MM.1S (cell line): ENCODE measurements at regions not wholly inside any gene's neighbourhood (a gene's known extent, or its start where the extent isn't known, plus 50 kb on each side); places are given as distances from the start of the nearest gene placed in this dataset.
A peak's percentile ranks its signal among the peaks of the same experiment; 100 is the strongest.

Experiments
- DNase-seq: peaks from one replicate; pipeline ENCODE4 v3.0.0-alpha.2; 2015
- H2AFZ ChIP-seq: fragments of 300-600 bp; sonication (generic); 2 replicates; pipeline ENCODE4 v1.6.0; 2016; ENCODE audit warnings: antibody characterized with exemption, low read length
- H3F3A ChIP-seq: fragments of 300-600 bp; sonication (generic); 2 replicates; pipeline ENCODE4 v1.6.1; 2016; ENCODE audit warnings: mild to moderate bottlenecking, antibody characterized with exemption, low read length, moderate library complexity, mixed read lengths; ENCODE audit not compliant: insufficient read depth
- H3K27ac ChIP-seq: fragments of 300-600 bp; sonication (generic); 2 replicates; pipeline ENCODE4 v1.5.1; 2016; ENCODE audit warnings: mild to moderate bottlenecking, low read length
- H3K27me3 ChIP-seq: fragments of 300-600 bp; sonication (generic); replicated peaks from 2 replicates; pipeline ENCODE4 v1.6.0; 2016; ENCODE audit warnings: low read length; ENCODE audit not compliant: insufficient read depth
- H3K36me3 ChIP-seq: fragments of 300-600 bp; sonication (generic); replicated peaks from 2 replicates; pipeline ENCODE4 v1.6.1; 2016; ENCODE audit warnings: mild to moderate bottlenecking, low read length, mixed read lengths; ENCODE audit not compliant: insufficient read depth
- H3K4me1 ChIP-seq: fragments of 300-600 bp; sonication (generic); 2 replicates; pipeline ENCODE4 v1.6.1; 2016; ENCODE audit warnings: low read length, mixed read lengths
- H3K4me2 ChIP-seq: fragments of 300-600 bp; sonication (generic); 2 replicates; pipeline ENCODE4 v1.6.0; 2016; ENCODE audit warnings: low read depth, low read length
- H3K4me3 ChIP-seq: fragments of 300-600 bp; sonication (generic); 2 replicates; pipeline ENCODE4 v1.5.1; 2016; ENCODE audit warnings: low read length, mixed read lengths
- H3K79me2 ChIP-seq: fragments of 300-600 bp; sonication (generic); 2 replicates; pipeline ENCODE4 v1.6.1; 2016; ENCODE audit warnings: mixed run types, low read length, mixed read lengths
- H3K9ac ChIP-seq: fragments of 300-600 bp; sonication (generic); 2 replicates; pipeline ENCODE4 v1.6.1; 2016; ENCODE audit warnings: low read length, mixed read lengths
- H3K9me2 ChIP-seq: fragments of 300-600 bp; sonication (generic); replicated peaks from 2 replicates; pipeline ENCODE4 v1.6.1; 2016; ENCODE audit warnings: mild to moderate bottlenecking, low read length, mixed read lengths; ENCODE audit not compliant: insufficient read depth
- H3K9me3 ChIP-seq: fragments of 300-600 bp; sonication (generic); replicated peaks from 2 replicates; pipeline ENCODE4 v1.6.1; 2016; ENCODE audit warnings: mild to moderate bottlenecking, low read length, mixed read lengths; ENCODE audit not compliant: insufficient read depth
- H4K20me1 ChIP-seq: fragments of 300-600 bp; sonication (generic); 2 replicates; pipeline ENCODE4 v1.6.1; 2016; ENCODE audit warnings: mild to moderate bottlenecking, low read length, moderate library complexity, mixed read lengths; ENCODE audit not compliant: insufficient read depth
- EZH2 ChIP-seq: fragments of 300-600 bp; sonication (generic); optimal IDR thresholded peaks from 2 replicates; pipeline ENCODE3; 2017; ENCODE audit warnings: low read depth, mild to moderate bottlenecking, antibody characterized with exemption, low read length, mixed read lengths
- EZH2phosphoT487 ChIP-seq: fragments of 300-600 bp; sonication (generic); IDR thresholded peaks from 2 replicates; pipeline ENCODE4 v1.6.1; 2018; ENCODE audit warnings: antibody characterized with exemption, low read length
- TF ChIP-seq, protein P1 (sequence below): fragments of 300-600 bp; sonication (generic); IDR thresholded peaks from 2 replicates; pipeline ENCODE4 v1.5.1; 2016; ENCODE audit warnings: antibody characterized with exemption, low read length, mixed read lengths

DNA sequence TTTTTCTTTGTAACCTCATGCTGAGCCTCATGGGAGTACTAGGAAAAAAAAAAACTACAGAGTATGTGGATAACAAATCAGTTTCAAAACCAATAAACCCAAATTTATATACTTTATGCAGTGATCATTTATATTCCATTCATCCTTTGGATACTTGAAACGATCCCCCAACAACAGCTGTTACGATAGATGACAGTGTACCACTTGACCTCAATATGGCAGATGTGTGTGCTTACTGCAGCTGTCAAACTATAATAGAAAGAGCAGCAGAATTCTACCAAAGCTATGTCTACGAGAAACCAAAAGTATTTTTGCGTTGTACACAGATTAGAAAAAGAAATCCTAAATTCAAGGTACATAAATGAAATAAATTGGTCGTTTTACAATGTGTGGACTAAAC is 337.8 kb downstream of the PDGFC start:
- Histone ChIP-seq H3K4me1 (peaks cover 26% of the 10 kb centered on the region), H4K20me1 (no peaks in the 10 kb centered on the region), H3K4me2 (no peak overlapping the region), H3K9ac (no peak overlapping the region), H3K27ac (no peak overlapping the region), H3K9me3 (no peaks in the 10 kb centered on the region), H3F3A (no peaks in the 10 kb centered on the region), H3K9me2 (no peaks in the 10 kb centered on the region), H3K79me2 (no peaks in the 10 kb centered on the region), H3K4me3 (no peak overlapping the region), H2AFZ (no peak overlapping the region), H3K27me3 (no peaks in the 10 kb centered on the region), H3K36me3 (no peaks in the 10 kb centered on the region)
- DNase-seq = no peak
- TF ChIP-seq, protein P1, sequence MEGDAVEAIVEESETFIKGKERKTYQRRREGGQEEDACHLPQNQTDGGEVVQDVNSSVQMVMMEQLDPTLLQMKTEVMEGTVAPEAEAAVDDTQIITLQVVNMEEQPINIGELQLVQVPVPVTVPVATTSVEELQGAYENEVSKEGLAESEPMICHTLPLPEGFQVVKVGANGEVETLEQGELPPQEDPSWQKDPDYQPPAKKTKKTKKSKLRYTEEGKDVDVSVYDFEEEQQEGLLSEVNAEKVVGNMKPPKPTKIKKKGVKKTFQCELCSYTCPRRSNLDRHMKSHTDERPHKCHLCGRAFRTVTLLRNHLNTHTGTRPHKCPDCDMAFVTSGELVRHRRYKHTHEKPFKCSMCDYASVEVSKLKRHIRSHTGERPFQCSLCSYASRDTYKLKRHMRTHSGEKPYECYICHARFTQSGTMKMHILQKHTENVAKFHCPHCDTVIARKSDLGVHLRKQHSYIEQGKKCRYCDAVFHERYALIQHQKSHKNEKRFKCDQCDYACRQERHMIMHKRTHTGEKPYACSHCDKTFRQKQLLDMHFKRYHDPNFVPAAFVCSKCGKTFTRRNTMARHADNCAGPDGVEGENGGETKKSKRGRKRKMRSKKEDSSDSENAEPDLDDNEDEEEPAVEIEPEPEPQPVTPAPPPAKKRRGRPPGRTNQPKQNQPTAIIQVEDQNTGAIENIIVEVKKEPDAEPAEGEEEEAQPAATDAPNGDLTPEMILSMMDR = no peak
- TF ChIP-seq EZH2phosphoT487 = no peak
- no peak for TF ChIP-seq EZH2

DNA sequence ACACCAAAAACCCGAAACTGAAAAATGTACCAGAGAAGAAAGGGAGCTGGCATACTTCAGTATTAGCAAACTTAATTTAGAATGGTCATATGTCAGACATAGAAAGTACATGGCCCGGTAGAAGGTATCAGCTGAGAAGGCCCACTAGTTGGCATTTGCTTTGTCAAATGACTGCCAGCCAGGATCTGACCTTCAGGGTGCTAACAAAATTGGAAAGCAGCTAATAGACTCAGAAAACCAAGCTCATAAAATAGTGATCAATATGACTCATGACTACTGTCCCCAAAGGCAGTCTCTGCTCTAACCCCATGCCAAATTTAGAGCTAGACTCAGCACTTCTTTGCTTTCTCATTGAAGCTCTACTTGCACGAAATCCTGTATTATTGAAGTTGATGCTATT is 342.7 kb downstream of the PDGFC start:
- no peaks in the 10 kb centered on the region for H3K36me3 ChIP-seq
- peaks cover 18% of the 10 kb centered on the region for H3K4me1 ChIP-seq
- peak overlapping the region; percentile 42; the same call in 1 of the 2 replicates for H3K4me2 ChIP-seq
- TF ChIP-seq, protein P1 = no peak
- no peak for TF ChIP-seq EZH2phosphoT487
- TF ChIP-seq EZH2 = no peak
- peak overlapping the region; percentile 36; the same call in 1 of the 2 replicates for H3K27ac ChIP-seq
- H3K9me3 ChIP-seq = no peaks in the 10 kb centered on the region
- H3F3A ChIP-seq = no peaks in the 10 kb centered on the region
- no peaks in the 10 kb centered on the region for H4K20me1 ChIP-seq
- H3K4me3 ChIP-seq = no peak overlapping the region; the same call in 1 of the 2 replicates
- no peaks in the 10 kb centered on the region for H3K27me3 ChIP-seq
- no peaks in the 10 kb centered on the region for H3K9me2 ChIP-seq
- no peaks in the 10 kb centered on the region for H3K79me2 ChIP-seq
- no peak overlapping the region for H2AFZ ChIP-seq
- DNase-seq = peak; percentile 49
- no peak overlapping the region for H3K9ac ChIP-seq

DNA sequence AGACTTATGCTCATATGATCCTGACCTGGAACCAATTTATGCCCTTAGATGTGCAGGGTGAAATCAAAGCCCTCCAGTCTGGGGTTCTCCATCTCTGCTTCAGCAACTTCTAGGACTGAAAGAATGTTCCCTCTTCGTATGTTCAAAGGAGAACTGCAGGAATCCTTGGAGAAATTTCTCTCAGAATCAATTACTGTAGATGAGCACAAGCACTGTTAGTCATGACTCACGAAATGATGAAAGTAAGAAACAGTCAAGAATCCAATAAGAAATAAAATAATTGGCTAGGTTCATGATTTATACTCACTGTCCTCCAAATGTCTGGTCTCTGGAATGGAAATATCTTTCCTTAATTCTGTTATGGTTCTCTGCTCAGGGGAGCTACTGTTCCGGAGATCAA is 348.2 kb downstream of the PDGFC start:
- Histone ChIP-seq H3K79me2 (no peaks in the 10 kb centered on the region), H4K20me1 (no peaks in the 10 kb centered on the region), H3K36me3 (no peaks in the 10 kb centered on the region), H3K4me2 (no peak overlapping the region), H3K27me3 (no peaks in the 10 kb centered on the region), H3K4me3 (no peak overlapping the region), H2AFZ (no peak overlapping the region), H3K9ac (no peak overlapping the region), H3K9me3 (no peaks in the 10 kb centered on the region), H3K9me2 (no peaks in the 10 kb centered on the region), H3K27ac (no peak overlapping the region), H3K4me1 (peaks cover 15% of the 10 kb centered on the region), H3F3A (no peaks in the 10 kb centered on the region)
- no peak for DNase-seq
- TF ChIP-seq EZH2phosphoT487 (no peak), EZH2 (no peak)
- TF ChIP-seq, protein P1 = no peak
